ENCODE measurements at regions not wholly inside any gene's neighbourhood (a gene's known extent, or its start where the extent isn't known, plus 50 kb on each side); places are given as distances from the start of the nearest gene placed in this dataset.
A peak's percentile ranks its signal among the peaks of the same experiment; 100 is the strongest.

DNA sequence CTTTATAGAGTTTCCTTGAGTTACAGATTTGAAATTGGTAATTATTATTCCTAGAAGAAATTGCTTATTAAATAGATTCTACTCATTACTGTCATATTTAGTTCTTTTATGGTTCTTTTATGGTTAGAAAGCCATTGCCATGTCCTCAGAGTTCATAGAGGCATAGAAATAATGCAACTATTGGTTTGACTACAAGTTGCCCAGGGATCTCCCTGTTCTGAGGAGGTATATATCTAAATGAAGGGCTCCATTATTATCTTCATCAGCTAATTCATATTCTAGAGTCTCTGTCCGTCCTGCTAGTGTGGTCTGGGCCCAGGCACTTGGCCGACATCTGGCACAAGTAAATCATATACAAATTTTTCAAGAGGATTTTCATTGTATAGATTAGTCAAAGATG lies 535.7 kb downstream of the PPP4R3C start:
- Mint-ChIP-seq H3K4me1 (ENCODE audit: low read depth, unreplicated experiment) (peaks cover 3% of the 10 kb centered on the region), H3K4me3 (ENCODE audit: unreplicated experiment) (no peak overlapping the region), H3K27me3 (ENCODE audit: unreplicated experiment) (no peaks in the 10 kb centered on the region), H3K27ac (ENCODE audit: unreplicated experiment) (no peak overlapping the region), H3K36me3 (ENCODE audit: unreplicated experiment) (no peaks in the 10 kb centered on the region), H3K9me3 (ENCODE audit: unreplicated experiment) (no peaks in the 10 kb centered on the region)
- TF ChIP-seq, protein P1, sequence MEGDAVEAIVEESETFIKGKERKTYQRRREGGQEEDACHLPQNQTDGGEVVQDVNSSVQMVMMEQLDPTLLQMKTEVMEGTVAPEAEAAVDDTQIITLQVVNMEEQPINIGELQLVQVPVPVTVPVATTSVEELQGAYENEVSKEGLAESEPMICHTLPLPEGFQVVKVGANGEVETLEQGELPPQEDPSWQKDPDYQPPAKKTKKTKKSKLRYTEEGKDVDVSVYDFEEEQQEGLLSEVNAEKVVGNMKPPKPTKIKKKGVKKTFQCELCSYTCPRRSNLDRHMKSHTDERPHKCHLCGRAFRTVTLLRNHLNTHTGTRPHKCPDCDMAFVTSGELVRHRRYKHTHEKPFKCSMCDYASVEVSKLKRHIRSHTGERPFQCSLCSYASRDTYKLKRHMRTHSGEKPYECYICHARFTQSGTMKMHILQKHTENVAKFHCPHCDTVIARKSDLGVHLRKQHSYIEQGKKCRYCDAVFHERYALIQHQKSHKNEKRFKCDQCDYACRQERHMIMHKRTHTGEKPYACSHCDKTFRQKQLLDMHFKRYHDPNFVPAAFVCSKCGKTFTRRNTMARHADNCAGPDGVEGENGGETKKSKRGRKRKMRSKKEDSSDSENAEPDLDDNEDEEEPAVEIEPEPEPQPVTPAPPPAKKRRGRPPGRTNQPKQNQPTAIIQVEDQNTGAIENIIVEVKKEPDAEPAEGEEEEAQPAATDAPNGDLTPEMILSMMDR (IDR thresholded peaks at IDR 0.05; ENCODE audit: partially characterized antibody, unreplicated experiment): no peak
- no peak for DNase-seq

DNA sequence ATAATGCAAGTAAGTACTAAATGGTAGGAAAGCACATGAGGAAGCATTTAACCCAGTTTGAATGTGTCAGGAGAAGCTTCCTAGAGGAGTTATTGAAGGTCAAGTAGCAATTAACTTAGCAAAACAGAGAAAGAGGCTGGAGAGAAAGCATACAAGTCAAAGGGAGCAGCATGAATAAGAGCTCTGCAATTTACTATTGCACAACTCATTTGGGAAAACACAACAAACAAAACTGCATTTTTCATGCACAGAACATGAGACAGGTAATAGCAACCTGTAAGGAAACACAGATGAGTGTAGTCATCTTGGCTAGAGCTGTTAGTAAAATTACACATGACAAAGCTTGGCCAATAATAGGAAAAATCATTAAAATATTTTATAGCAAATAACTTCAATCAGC lies 538.1 kb downstream of the PPP4R3C start:
- Mint-ChIP-seq H3K27me3 (ENCODE audit: unreplicated experiment) (no peaks in the 10 kb centered on the region), H3K4me1 (ENCODE audit: low read depth, unreplicated experiment) (peaks cover 3% of the 10 kb centered on the region), H3K9me3 (ENCODE audit: unreplicated experiment) (no peaks in the 10 kb centered on the region), H3K27ac (ENCODE audit: unreplicated experiment) (no peak overlapping the region), H3K36me3 (ENCODE audit: unreplicated experiment) (no peaks in the 10 kb centered on the region), H3K4me3 (ENCODE audit: unreplicated experiment) (no peak overlapping the region)
- TF ChIP-seq, protein P1 (IDR thresholded peaks at IDR 0.05; ENCODE audit: partially characterized antibody, unreplicated experiment): no peak
- DNase-seq: no peak

DNA sequence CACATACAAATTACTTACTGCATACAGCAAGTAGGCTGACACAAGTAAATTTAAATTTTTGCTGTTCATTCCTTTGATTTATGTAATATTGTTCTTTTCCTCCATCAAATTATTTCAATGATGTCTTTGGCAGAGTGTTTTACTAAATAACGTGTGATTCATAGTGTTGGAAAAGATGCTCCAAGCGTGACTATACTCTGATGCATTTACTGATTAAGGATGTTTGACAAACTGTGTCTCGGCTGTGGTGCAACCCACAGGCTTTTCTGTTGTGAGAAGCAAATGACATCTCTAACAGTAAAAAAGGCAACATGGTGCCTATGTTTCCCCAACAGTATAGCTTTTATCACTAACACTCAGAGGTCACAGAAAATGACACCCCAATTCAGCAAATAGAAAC lies 540.9 kb downstream of the PPP4R3C start:
- no peaks in the 10 kb centered on the region for H3K36me3 Mint-ChIP-seq (ENCODE audit: unreplicated experiment)
- H3K4me3 Mint-ChIP-seq (ENCODE audit: unreplicated experiment): no peak overlapping the region
- no peak for DNase-seq
- no peaks in the 10 kb centered on the region for H3K27me3 Mint-ChIP-seq (ENCODE audit: unreplicated experiment)
- H3K4me1 Mint-ChIP-seq (ENCODE audit: low read depth, unreplicated experiment): peaks cover 3% of the 10 kb centered on the region
- TF ChIP-seq, protein P1 (IDR thresholded peaks at IDR 0.05; ENCODE audit: partially characterized antibody, unreplicated experiment): no peak
- H3K27ac Mint-ChIP-seq (ENCODE audit: unreplicated experiment): no peak overlapping the region
- no peaks in the 10 kb centered on the region for H3K9me3 Mint-ChIP-seq (ENCODE audit: unreplicated experiment)

DNA sequence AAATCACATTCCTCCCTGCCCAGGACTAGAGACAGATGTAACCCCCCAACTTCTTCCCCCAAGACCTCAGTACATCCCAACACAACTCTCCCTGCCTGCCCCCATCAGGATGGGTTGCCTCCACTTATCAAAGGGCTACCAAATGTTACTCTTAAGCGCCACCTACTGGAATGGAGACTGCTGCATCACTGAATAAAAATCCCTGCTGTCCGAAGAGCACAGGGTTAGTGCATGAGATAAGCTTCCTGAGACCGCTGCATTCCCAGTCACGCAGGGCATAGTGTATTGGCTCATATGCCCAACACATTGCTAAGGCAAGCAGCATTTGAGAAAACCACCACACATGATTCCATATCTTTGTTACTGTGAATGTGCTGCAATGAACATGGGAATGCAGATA lies 544.5 kb downstream of the PPP4R3C start:
- TF ChIP-seq, protein P1 (IDR thresholded peaks at IDR 0.05; ENCODE audit: partially characterized antibody, unreplicated experiment): peak; percentile 27
- Mint-ChIP-seq H3K4me1 (ENCODE audit: low read depth, unreplicated experiment) (peaks cover 3% of the 10 kb centered on the region), H3K36me3 (ENCODE audit: unreplicated experiment) (no peaks in the 10 kb centered on the region), H3K4me3 (ENCODE audit: unreplicated experiment) (no peak overlapping the region), H3K27me3 (ENCODE audit: unreplicated experiment) (no peaks in the 10 kb centered on the region), H3K9me3 (ENCODE audit: unreplicated experiment) (no peaks in the 10 kb centered on the region), H3K27ac (ENCODE audit: unreplicated experiment) (no peak overlapping the region)
- peak; percentile 9 for DNase-seq

DNA sequence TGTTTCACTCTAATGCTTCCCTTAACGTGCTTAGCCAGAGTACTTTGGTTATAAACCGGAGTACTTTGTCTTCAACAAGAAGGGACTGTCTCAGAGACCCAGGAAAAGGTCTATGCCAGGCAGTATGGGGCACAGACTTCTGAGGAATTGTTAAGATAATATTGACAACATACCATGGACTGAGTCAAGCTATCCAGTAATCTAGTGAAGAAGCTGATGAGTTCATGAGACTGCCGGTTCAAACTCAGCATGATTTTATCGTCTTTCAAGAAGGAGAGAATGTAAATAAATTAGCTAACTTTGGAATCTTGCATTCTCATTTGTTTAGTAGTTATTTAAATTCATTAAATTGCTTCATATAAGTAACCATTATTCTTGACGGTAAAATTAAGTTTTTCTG lies 546.1 kb downstream of the PPP4R3C start:
- H3K4me1 Mint-ChIP-seq (ENCODE audit: low read depth, unreplicated experiment): no peaks in the 10 kb centered on the region
- H3K27me3 Mint-ChIP-seq (ENCODE audit: unreplicated experiment): no peaks in the 10 kb centered on the region
- TF ChIP-seq, protein P1 (IDR thresholded peaks at IDR 0.05; ENCODE audit: partially characterized antibody, unreplicated experiment): no peak
- H3K9me3 Mint-ChIP-seq (ENCODE audit: unreplicated experiment): no peaks in the 10 kb centered on the region
- H3K4me3 Mint-ChIP-seq (ENCODE audit: unreplicated experiment): no peak overlapping the region
- DNase-seq: no peak
- no peaks in the 10 kb centered on the region for H3K36me3 Mint-ChIP-seq (ENCODE audit: unreplicated experiment)
- H3K27ac Mint-ChIP-seq (ENCODE audit: unreplicated experiment): no peak overlapping the region

Data from glutamatergic neuron (in vitro differentiated cells).